Endothelial cell of umbilical vein (primary cell): ENCODE measurements at regions not wholly inside any gene's neighbourhood (a gene's known extent, or its start where the extent isn't known, plus 50 kb on each side); places are given as distances from the start of the nearest gene placed in this dataset.

ENCODE experiments used
- EZH2 ChIP-seq: IDR thresholded peaks from 2 replicates; pipeline ENCODE4 v1.6.1; 2012; ENCODE audit warnings: borderline replicate concordance, low read depth, mild to moderate bottlenecking, moderate library complexity, low read length, inconsistent platforms; ENCODE audit not compliant: severe bottlenecking
- POLR2A ChIP-seq: IDR thresholded peaks from 2 replicates; pipeline ENCODE4 v1.6.1; 2012; ENCODE audit warnings: low read depth, mild to moderate bottlenecking, control low read depth, low read length
- POLR2AphosphoS5 ChIP-seq: IDR thresholded peaks from 2 replicates; pipeline ENCODE4 v1.6.1; 2012; ENCODE audit warnings: low read depth, mild to moderate bottlenecking, control low read depth, low read length, moderate library complexity; ENCODE audit not compliant: insufficient read depth
- TF ChIP-seq, protein P1 (sequence below), 2 donors: IDR thresholded peaks; 1 replicate in 1 of 2; 2 replicates in 1 of 2; pipeline ENCODE4 v1.5.1; 2011; ENCODE audit warnings: low read length in 2 of 2, mild to moderate bottlenecking in 2 of 2, moderate library complexity in 2 of 2, control low read depth in 1 of 2, inconsistent platforms in 1 of 2, low read depth in 1 of 2; ENCODE audit not compliant: insufficient read depth in 1 of 2; ENCODE audit errors: extremely low read depth in 1 of 2

DNA sequence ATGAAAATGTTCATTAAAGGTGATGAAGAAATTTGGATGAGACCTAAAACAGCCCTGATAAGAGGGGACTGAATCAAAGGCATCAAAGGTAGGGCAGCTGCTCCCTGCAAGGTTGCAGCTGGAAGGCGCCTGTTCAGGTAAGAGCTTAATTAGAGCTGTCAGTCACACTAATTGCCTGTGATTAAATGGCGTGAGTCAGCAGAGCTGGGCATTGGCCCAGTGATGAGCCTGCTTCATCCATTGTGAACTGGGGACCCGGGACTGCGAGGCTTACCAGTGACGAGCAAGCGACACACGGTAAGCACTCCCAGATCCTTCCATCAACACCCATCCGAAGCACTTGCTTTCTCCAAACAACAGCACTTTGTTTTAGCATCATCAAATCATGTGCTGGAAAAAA lies 621.5 kb upstream of the CDH4 start:
- TF ChIP-seq, protein P1, sequence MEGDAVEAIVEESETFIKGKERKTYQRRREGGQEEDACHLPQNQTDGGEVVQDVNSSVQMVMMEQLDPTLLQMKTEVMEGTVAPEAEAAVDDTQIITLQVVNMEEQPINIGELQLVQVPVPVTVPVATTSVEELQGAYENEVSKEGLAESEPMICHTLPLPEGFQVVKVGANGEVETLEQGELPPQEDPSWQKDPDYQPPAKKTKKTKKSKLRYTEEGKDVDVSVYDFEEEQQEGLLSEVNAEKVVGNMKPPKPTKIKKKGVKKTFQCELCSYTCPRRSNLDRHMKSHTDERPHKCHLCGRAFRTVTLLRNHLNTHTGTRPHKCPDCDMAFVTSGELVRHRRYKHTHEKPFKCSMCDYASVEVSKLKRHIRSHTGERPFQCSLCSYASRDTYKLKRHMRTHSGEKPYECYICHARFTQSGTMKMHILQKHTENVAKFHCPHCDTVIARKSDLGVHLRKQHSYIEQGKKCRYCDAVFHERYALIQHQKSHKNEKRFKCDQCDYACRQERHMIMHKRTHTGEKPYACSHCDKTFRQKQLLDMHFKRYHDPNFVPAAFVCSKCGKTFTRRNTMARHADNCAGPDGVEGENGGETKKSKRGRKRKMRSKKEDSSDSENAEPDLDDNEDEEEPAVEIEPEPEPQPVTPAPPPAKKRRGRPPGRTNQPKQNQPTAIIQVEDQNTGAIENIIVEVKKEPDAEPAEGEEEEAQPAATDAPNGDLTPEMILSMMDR (IDR thresholded peaks at IDR 0.05; ENCODE audit: extremely low read depth in 1 of 2, insufficient read depth in 1 of 2, low read depth in 1 of 2, low read length in 2 of 2) = no peak
- TF ChIP-seq POLR2A (no peak), POLR2AphosphoS5 (no peak), EZH2 (no peak)
